GM18505 (cell line): ENCODE measurements at regions not wholly inside any gene's neighbourhood (a gene's known extent, or its start where the extent isn't known, plus 50 kb on each side); places are given as distances from the start of the nearest gene placed in this dataset.

Experiments
- ATAC-seq: cut with Tn5 transposase; IDR thresholded peaks from one replicate; pipeline ENCODE4 v1.9.1; 2021; ENCODE audit not compliant: unreplicated experiment
- POLR2A ChIP-seq: IDR thresholded peaks from 4 replicates; pipeline ENCODE4 v1.6.1; 2011; ENCODE audit warnings: borderline replicate concordance; ENCODE audit not compliant: insufficient read depth, insufficient read length; ENCODE audit errors: extremely low read depth

DNA sequence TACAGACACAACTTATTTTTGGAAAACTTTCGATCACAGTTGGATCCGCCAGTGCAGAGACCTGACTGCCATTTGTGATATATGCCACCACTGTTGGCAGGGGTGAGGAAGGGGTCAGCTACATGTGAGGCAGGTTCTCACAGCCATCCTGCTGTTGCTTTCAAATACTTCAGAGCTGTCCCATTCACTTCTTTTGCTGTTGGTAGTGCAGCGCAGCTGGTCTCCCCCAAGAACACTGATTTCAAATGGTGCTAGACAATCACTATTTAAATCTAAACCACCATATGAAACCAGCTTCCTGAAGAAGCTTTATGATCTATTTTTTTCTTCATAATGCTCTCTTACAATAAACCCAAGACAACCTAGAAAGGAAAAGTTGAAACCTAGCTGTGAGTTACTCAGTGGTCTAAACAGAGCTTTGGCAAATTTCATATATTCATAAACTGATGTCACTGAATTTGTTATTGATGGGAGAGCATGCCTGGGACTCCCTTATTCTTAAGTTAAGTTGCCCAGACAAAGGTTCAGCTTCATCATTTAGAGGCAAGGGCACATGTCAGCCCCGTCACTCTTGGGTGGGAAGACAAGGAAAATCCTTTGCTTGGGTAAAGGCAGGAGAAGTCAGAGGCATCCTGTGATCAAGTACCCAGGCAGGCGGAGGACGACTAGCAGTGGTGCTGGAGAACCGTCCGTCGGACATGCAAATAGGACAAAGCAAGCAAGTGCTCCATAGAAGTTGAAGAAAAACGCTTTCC is 143.4 kb upstream of the KLF14 start:
- no peak for ATAC-seq
- no peak for TF ChIP-seq POLR2A

DNA sequence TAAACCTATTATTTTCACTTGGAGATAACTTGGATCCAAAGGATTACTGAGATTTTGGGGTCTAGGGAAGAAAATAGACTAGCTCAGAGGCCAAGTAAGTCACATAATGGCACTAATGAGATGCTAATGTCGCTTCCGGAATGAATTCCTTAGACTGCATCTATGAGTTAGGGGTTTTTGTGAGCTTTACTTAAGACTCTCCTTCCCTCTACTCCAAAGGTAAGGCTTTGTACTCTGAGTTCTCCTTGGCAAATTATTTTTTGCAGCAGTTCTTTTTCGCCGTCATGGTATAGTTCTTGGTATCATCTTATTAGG is 143.9 kb upstream of the KLF14 start:
- no peak for TF ChIP-seq POLR2A
- no peak for ATAC-seq

DNA sequence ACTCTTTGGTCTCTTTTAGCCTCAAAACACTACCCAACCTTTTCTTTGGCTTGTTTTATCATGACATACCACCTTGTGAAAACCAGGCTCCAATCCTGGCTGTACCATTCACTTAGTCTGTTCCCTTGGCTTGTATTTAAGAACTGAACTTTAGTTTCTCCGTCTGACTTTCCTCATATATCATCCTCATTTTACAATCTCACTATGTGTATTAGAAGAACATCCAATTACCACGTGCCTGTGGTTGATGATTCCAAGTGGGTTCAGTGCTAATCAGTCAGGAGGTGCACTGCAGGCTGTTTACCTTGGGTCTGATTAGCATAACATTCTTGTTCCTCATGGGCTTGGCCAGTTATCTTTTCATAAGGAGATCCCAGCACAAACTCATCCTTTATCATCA is 144.8 kb upstream of the KLF14 start:
- no peak for TF ChIP-seq POLR2A
- no peak for ATAC-seq

DNA sequence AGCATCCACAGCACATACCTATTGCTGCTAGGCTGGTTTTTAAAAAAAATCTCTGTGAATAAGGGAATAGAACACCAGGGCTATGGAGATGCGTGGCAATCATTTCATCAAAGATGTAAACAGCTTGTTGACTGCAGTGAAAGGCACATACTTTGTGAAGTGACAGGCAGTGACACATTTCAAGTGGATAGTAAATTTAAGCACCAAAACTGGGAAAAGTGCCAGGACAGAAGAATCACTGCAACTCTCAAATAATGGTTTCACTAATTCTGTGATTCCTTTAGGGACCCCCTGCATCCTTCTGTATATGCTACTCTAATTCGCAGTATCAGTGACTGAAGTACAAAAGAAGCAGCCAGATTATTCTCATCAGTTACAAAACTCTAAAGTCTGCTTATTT is 145.2 kb upstream of the KLF14 start:
- no peak for TF ChIP-seq POLR2A
- ATAC-seq = no peak

DNA sequence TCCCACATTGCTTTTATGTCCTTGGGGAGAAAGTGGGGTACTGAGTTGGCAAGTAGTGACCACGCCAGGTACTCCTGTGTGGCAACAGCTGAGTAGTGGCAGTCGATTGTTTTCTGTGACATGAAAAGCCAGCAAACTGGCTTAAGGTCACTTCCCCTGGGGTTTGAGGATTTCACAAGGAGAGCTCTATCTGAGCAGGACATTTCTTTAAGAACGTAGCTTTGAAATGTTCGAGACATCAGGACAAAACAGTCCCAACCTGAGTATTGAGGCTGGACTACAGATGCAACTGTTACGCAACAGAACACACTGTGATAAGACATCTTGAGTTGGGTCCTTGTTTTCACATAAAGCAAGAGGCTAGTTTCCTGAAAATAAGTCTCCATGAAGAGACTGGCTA is 146.7 kb upstream of the KLF14 start:
- no peak for ATAC-seq
- no peak for TF ChIP-seq POLR2A

DNA sequence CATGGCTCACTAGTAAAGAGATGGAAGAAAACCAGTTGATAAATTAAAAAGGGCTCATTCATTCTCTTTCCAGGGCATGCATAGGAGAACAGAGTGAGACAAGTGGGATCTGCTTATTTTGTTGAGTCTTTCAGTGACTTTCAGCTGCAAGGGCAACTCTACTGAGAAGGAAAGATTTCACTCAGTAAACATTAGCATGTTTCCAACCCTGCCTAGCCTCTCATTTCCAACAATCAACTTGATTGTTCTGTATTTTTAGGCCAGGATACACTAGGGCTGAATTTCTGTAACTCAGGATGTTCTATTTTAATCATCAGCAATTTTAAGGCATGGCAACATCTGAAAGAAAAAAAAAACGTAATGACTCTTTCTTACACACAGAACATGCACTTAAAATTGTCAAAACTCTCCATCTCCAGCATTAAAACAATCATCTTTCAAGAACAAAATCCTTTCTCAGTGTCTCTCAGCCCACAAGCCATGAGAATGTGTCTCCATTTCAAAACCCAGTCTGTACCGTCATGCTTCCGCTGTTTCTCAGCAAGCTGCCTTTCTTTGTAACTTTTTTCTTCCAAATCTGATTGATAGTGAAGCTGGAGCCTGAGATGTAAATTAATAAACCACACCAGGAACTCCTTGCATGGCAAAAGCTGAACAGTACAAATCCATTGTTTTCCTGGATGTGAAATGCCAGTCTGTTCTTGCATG is 147.2 kb upstream of the KLF14 start:
- no peak for ATAC-seq
- no peak for TF ChIP-seq POLR2A

DNA sequence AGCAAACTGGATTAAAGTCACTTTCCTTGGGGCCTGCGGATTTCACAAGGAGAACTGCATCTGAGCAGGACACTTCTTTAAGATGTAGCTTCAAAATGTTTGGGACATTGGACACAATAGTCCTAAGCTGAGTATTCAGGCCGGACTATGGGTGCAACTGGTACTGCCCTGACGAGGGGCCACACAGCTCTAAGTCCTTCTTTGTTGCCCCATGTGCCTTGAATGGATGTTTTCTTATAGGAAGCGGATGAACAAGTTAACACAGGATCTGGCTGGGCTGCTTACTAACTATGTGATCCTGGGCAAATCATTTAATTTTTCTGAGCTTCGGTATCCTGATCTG is 147.8 kb upstream of the KLF14 start:
- ATAC-seq = no peak
- no peak for TF ChIP-seq POLR2A

DNA sequence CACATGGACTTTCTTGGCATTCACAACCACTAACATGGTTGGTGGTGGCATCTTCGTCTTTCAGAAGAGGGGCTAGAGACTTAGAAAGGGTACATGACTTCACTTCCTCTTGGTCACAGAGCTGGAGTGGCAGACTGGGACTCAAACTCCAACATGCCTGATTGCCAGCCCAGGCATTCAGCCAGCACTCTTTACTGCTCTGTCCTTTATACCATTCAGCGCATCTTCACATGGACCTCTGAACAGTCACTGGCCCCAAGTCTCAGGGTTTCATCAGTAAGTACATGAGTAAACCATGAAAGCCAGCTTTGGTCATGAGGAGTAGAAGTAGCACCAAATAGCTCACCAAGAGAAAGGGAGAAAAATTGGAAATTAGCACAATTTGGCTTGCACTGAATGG is 148.4 kb upstream of the KLF14 start:
- ATAC-seq = no peak
- TF ChIP-seq POLR2A = no peak

DNA sequence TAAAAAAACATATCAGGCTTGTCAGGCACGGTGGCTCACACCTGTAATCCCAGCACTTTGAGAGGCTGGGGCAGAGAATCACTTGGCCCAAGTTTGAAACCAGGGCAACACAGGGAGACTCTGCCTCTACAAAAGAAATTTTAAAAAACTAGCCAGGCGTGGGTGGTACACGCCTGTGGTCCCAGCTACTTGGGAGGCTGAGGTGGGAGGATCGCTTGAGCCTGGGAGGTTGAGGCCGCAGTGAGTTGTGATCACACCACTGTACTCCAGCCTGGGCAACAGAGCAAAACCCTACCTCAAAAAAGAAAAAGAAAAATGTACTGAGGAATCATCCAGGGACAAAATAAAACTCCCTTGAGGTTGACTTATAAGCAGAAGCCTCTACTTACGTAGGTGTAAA is 149.9 kb upstream of the KLF14 start:
- no peak for TF ChIP-seq POLR2A
- no peak for ATAC-seq

DNA sequence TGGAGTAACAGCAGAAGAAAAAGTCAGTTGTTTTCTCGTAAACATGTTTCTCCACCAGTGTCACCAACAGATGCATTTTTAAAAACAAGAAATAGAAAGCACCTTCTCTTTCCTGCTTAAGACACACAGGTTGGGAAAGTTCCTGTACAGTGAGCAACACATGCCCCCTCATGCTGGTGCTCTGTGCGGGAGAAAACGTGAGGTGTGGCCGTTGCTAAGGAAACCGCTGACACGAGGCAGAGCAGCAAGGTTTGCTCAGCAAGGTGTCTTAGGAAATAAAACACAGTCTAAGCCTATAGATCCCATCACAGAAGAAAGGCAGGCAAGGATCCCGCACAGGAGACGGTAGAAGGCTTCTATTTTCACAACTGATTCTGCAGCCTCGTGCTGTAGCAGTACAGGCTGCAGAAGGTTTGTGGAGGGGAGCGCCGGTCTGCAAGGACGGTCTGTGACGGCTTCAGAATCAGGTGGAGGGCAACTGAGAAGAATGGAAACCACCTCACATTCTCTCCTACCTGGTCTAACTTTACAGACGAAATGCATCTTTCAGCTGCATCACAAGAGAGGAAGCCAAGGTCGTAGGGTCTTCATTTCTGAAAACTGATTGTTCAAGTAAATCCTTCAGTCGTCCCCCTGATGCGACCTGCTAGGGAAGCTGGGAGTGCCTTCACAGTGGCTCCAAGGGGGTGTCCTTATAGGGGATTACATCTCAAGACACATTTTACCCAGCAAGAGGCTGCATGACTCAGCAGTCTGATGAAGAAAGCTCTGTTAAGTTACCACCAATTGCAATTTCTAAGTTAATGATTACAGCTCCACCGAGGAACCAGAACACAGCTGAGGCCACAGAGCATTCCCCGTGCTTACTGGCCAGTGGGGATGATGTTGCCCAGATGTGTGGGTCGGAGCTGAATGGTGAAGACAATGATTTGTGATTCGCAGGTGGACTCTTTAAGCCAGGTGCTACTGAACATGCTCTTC is 150.7 kb upstream of the KLF14 start:
- no peak for TF ChIP-seq POLR2A
- no peak for ATAC-seq

DNA sequence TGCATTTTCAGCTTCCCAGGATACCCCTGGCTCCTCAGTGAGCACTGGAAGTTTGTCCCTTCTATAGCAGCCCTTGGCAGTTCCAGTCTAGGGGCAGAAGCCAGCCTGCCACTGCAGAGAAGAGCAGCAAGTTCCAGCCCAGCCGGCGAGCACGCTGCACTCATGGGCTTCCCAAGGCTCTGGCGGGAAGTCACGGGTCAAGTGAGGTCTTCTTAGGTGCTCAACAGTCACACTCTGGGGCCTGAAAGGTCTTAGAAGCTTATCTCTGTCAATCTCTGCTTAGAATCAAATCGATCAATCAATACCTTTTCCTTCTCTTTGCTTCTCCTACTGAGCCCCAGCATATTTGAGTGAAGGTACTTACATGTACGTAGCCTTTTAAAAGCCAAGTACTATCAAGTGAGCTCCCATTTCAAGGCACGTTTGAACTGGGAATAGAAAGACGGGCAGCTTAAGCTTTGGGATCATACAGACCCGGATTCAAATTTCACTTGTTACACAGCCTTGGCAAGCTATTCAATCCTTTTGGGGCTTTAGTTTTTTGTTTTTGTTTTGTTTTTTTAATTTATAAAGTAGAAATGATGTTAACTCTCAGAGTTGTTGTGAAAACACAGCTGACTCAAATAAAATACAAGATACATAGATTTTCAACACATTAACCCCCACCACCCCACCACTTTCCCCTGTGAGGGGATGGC is 152.6 kb upstream of the KLF14 start:
- TF ChIP-seq POLR2A = no peak
- no peak for ATAC-seq

DNA sequence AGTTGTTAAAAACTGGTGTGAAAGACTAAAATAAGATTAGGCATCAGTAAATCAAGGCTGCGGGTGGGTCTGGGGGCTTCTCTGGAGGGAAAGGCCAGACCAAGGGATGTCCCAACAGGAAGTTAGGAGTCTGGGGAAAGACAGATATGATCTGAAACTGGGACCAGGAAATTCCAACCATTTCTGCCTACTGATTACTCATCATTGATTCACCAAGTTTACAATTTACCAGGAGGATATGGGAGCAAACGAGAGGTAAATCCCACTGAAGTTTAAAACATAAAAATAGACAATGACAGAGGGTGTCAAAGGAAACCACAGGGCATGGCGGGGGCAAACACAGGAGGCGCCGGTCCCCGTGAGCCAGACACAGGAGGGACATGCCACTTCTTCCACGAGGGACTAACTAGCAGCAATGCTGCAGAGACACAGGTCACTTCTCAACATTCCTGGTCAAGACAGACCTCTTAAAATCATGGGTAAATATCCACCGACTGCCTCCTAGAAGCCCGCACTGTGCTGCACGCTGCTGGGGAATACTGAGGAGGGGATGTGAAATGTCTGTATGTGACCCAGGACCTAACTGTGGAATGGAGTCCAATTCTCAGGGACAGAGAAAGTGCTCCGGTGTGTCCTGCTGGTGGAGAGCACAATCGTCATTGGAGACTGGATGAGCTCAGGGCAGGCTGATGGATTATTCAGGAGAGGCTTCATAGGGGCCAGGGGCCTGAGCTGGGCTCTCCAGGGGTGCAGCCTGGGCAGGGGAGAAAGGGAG is 153.4 kb upstream of the KLF14 start:
- ATAC-seq = no peak

More for the DNA sequence above, 153.4 kb upstream of the KLF14 start:
- TF ChIP-seq POLR2A = no peak
